GM18858 (cell line): ENCODE measurements at regions not wholly inside any gene's neighbourhood (a gene's known extent, or its start where the extent isn't known, plus 50 kb on each side); places are given as distances from the start of the nearest gene placed in this dataset.
A peak's percentile ranks its signal among the peaks of the same experiment; 100 is the strongest.

Experiments
- ATAC-seq: cut with Tn5 transposase; IDR thresholded peaks from one replicate; pipeline ENCODE4 v1.9.1; 2021; ENCODE audit not compliant: unreplicated experiment

DNA sequence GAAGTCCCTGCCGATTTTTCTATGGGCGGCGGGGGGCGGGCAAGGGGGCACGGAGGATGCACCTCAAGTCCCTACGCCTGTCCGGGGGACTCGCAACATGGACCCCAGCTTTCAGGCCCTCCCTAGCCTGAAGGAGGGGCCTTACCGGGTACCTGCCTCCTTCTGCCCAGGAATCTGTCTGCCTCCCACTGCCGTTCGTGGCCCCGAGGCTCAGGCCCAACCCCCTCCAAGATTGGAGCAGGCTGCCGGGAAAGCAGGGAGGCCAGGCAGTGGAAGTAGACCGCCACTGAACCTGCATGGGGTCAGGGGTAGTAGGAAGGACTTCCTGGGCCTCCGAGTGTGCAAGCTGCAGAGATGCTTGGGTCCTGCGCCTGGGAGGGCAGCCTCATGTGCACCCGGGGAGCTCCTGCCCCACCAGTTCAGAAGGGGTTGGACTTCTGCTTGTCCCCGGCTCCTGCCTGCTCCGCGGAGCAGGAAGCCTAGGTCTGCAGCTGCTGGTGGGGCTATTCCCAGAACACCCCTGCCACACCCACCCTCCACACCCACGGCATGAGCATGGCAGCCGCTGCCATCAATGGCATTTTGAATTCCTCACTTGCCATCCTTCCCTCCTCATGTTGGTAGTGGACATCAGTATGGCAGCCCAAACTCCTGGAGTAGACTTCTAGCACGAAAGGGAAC is 1312.7 kb upstream of the ACO1 start:
- ATAC-seq: no peak

DNA sequence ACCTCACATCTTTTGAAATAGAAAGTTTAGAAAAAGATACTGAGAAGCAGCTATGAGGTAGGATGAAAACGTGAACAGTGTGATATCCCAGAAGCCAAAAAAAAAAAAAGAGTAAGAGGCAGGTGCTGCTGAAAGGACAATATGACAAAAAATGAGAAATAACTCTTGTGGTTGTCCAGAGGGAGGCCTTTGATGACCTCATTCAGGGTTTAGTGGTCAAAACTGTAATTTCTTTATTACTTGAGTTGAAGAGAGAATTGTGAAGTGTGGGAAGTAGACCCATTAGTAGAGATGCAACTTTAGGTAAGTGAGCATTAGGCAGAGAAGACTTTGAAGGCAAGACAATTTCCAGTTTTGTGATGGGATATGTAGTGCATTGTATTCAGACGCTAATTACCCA is 1306.3 kb upstream of the ACO1 start:
- ATAC-seq: no peak

DNA sequence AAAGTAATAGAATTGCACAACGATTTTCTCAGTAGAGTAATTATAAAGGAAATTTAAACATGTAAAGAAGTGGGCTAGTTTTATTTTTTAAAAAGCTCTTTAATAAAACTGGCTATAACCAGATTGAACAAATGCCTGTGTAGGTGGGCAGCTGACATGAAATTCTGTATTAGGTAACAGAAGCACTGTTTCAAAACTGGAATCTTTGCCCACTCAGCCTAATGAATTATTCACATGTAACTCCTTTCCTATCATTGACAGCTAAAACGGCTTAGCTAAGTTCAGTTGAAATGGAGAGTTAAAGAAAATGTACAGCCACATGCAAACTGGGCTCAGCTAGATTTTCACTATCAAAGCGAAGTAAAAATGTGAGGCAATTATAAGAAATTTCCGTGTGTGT is 1300.1 kb upstream of the ACO1 start:
- no peak for ATAC-seq

DNA sequence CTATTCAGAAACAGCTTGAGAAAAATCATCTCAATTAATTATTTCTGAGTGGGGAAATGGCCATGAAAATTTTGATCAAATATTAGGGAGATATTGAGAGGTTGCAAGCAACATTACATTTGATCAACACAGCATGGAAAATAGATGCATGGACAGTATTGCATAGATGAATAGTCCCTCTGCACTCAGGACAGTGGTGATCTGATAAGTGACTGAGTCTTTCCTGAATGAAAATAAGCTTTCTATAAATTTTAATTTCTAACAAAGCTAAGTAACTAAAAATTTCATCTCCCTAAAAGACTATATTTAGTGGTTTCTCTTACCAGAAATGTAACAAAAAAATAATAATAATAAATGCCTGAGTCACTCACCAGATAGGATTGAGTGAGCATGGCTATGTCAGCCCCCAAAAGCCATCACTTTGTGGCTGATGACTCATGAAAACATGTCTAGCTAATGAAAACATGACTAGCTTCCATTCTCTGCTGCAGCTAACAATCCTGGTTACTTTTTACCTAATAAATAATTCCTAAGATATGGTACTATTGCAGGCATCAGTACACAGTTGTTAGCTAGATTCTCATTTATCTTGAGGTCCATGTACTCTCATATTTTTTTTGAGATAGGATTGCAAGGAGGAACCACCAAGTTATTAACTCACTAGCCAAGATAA is 1294.8 kb upstream of the ACO1 start:
- ATAC-seq: no peak

DNA sequence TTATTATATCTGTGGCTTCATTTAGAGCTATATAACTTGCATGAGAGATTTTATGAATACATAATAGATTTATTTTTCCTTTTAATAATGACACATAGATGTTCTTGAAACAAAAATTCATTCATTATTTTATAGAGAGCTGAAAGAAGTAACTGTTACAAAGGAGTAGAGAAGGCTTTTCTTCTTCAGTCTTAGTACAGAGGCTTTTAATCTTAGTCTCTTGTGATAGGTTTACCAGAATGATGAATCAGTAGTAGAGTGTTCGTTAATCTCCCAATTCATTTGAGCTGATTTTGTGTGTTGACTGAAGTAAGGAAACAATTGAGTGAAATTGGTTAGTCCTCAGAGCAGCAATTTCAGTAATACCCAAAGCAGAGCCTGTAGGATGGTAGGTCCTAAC is 1284.1 kb upstream of the ACO1 start:
- no peak for ATAC-seq

DNA sequence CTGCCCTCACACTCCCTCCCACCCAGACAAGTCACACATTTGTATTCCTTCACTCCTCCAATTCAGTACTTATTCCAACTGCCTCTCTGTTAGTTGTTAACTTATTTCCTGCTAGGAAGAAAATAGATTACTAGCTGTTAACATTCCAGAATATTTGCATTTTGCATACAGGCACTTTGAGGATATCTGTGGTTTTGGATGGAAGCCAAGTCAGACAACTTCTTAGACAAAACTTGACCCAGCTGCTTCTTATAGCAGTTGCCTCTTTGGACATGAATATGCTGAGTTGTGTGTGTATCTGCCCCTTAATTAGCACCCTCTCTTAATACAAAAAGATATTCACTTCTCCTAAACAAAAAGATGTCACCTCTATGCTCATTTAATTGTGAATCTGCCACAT is 1280.6 kb upstream of the ACO1 start:
- ATAC-seq: no peak

DNA sequence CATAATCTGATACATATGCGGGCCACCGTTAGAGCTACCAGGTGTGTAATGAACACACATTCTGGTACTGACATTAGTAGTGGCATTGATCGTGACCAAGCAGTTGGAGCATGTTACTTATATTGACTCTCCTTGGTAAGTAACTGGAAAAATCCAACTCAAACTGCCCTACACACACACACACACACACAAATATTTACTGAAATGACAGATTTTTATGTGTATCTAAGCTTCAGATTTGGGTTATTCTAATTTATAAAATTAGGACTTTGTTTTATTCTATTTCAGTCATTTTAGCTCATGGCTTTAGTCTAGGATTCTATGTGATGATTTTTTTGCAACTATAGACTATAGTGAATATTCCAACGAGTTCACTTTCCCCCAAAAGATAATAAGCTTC is 1280.2 kb upstream of the ACO1 start:
- no peak for ATAC-seq

DNA sequence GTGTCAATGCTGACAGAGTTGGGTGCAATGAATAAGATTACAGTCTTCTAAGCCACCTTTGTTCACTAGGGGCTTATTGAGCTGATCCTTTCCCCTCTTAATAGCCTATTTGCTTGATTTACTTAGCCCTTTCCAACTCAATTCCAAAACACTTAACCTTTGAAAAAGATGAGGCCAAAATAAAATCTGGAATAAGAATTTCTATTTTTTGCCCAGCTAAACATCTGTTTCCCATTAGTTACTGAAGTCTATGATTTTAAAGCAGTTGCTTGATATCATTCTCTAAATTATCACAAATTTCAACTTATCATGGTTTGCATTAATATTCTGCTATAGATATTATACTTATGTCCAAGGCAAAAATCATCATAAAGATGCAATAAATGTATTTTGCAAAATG is 1272.0 kb upstream of the ACO1 start:
- ATAC-seq: no peak

DNA sequence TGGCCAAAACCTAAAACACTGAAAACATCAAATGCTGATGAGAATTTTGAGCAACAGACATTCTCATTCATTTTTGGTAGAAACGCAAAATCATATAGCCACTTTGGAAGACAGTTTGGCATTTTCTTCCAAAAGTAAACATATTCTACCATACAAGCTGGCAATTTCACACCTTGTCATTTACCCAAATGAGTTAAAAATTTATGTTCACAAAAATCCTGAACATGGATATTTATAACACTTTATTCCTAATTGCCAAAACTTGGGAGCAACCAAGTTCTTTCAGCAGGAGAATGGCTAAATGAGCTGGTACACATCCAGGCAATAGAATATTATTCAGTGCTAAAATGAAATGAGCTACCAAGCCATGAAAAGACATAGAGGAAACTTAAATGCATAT is 1270.1 kb upstream of the ACO1 start:
- ATAC-seq: no peak

DNA sequence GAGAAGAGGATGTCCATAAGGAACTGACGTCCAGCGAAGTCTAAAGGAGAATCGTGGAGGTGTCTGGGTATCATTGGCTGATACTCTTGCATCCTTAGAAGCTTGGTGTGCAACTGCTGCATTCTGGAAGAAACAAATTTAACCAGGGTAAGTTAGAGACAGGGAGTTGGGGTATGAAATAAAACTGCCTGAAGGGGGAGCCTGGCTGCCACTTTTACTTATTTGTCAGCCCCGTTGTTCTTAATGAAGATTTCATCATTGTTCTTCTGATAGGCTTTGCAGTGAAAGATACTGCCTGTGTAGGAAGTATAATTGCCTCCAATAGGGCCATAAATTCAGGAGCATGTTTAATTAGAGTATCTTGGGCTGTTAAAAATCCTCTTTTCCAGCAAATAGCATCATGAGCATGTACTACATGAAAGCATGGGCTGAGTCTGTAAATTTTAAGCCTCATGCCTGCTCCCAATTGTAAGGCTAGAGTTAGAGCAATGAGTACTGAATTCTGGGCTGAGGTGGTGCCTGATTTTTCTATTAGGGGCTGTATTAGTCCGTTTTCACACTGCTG is 1264.5 kb upstream of the ACO1 start:
- peak; percentile 87 for ATAC-seq

DNA sequence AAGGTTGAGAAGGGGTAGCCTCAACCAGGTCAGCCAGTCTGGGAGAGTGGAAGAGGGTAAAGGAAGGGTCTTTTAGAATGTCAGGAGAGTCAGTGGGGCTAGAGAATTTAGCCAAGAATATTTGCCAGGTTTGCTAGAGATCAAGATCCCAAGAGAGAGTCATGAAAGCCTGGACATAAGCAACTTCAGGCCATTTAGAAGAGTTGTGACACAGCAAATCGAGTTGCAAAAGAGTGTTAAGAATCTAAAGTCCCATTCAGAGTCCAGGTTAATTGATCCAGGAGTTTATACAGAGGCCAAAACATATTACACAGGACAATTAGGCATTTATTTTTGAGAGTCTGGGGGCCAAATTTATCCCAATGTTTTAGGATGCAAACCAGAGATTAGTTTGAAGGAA is 1260.1 kb upstream of the ACO1 start:
- no peak for ATAC-seq

DNA sequence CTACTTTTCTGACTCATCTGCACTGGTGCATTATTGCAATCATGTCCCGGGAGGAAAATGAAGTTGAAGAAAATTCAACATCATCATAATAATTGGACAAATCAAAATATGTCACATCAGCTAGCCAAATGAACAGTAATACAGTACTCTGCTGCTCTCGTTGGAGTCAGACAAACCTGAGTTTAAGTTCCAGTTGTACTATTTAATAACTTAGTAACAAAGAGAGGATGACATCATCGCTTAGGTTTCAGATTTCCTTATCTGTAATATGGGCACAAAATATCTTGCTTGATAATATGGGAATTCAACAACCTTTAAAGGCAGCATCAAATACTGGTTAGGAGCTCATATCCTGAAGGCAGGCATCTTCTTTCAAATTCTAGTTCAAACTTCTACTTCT is 1248.9 kb upstream of the ACO1 start:
- ATAC-seq: no peak

DNA sequence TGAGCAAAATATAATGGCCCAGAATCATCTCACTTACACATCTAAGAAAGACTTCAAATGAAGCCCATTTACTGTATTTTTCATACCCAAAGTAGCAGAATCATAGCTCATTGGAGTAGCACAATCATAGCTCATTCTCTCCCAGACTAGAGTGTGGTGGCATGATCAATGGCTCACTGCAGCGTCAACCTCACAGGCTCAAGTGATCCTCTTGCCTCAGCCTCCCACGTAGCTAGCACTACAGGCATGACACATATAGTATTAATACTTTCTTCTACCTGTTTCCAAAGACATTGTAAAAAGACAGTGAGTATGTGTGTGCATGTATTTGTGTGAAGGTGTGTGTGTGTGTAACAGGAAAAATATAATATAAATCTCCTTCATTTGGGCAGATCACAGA is 1247.9 kb upstream of the ACO1 start:
- no peak for ATAC-seq

DNA sequence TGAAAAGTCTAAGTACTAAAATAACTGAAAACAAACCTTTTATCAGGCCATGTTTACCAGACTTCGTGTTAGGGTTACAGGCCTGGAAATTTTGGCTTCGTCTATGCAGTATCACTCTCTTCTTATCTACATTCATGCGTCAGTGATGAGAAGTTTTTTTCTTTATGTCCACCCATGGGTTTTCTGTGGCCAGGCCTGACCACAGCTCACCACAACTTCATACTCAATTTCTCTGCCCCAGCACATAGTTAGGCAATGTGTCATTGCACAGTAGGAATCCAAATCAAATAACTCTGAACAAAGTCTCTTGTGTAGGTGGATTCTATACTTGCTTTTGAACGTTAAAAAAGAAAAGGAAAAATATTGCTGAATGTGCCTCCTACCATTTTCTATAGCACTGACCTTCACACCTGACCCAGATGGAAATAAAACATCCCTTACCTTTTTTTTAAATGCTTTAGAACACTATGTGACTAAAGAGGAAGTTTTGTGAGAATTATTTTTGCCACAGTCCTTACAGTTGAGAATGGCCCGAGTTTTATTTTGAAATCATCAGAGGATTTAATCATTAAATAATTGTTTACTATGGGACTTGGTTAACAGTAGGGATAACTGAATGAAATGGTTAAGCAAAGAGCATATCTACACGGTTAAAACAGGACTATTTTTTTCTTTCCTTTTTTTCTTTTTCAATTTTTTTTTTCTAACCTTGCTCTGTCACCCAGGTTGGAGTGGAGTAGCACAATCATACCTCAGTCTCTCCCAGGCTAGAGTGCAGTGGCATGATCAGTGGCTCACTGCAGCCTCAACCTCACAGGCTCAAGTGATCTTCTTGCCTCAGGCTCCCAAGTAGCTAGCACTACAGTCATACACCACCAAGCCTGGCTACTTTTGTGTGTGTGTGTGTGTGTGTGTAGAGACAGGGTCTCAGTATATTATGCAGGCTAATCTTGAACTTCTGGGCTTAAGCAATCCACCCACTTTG is 1247.0 kb upstream of the ACO1 start:
- ATAC-seq: no peak

DNA sequence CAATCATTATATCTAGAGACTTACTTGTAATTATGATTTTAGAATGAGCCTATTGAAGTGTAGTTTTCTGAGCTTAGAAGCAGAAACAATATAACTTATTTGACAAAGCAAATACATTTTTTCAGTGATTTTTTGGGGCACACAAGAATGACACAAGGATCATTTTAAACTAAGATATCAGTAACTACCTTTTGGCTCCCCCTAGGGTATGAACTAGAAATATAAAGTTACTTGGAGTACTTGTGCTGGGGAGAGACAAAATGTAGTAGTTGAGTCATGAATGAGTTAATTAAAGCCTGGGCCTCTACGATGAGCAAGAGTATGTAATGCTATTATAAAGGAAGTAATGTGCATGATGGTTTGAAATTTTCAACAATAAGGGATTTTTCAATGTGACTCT is 1244.1 kb upstream of the ACO1 start:
- ATAC-seq: no peak

DNA sequence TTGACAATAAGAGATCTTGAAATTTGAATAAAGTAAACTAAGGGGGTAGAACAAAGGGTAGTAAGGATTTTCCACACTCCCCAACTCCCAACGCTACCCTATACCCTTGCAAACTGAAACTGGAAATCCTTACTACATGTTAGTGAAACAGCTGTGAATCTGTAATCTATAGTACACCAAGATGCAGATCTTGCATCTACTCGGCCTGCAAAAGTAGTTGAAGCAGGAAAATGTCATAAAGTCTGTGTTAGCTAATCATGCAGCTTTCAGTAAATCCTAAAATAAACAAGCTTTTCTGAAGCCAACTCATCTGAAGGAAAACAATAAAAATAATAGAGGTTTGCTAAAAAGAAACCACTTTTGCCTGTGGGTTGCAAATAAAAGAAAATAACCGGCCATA is 1242.0 kb upstream of the ACO1 start:
- no peak for ATAC-seq

DNA sequence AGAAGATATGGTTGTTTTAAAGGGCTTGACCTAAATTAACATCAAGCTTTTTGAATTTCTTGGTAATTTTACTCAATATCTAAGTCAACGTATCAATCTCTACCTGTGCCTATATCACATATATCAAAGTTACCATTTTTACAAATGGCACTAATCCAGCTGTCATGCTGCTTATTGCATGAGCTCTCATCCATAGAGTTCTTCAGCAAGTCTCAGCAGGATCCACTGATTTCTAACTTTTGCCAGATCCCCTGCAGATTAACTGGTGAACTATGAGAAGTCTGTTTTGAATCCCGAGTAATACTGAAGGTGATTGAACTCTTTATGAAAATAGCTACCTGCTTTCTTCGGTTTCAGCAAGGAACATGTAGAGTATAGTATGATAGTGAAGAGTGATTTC is 1239.8 kb upstream of the ACO1 start:
- ATAC-seq: no peak

DNA sequence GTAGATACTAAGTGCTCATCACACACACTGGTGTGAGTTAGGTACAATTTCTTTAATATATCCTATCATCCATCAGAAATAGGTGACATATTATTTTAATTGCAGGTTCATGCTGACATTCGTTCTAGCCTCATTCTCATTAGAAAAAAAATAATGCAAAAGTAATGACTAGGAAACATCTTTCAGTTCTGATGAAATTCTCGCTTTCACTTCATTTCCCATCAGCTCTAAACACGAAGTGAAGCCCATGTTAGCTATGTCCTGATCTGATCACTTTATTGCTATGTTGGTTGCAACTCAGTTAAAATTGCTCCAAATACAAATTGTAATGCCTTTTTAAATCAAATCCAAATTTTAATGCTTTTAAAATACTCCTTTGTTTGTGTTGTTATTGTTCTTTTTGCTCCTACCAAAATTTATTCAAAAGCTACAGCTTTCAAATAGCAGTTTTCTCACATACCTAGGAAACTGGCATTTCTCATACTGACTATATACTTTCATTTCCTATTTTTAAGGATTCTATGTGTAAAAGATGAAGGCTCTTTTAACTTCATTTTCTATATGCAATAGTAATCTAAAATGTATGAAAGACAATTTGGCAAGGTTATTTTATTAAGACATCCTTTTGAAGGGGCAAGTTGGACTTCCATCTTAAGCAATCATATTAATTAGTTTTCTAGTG is 1237.8 kb upstream of the ACO1 start:
- ATAC-seq: peak; percentile 93

DNA sequence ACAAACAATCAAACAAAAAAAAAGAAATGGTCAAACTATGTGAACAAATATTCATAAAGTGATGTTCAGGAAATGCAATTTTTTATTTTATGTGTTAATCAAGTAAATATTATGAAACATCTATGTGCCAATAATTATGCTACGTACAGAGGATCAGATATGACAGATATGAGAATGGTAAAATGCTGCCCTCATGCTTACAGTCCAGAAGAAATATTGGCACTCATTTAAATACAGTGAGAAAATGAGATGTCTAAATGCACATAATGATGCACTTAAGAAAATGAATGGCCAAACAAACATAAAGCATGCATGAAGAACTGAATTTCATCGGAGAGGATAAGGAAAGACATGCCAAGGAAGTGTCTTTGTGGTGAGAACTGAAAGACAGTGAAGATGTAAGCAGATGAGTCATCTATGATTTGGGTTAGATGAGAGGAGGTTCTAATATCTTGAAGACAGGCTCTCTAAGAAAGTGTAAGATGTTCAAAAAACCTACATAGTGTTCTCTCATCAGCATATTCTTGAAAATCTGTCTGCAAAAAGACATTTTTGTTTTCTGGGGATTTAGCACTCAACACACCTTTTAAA is 1231.1 kb upstream of the ACO1 start:
- peak; percentile 97 for ATAC-seq

DNA sequence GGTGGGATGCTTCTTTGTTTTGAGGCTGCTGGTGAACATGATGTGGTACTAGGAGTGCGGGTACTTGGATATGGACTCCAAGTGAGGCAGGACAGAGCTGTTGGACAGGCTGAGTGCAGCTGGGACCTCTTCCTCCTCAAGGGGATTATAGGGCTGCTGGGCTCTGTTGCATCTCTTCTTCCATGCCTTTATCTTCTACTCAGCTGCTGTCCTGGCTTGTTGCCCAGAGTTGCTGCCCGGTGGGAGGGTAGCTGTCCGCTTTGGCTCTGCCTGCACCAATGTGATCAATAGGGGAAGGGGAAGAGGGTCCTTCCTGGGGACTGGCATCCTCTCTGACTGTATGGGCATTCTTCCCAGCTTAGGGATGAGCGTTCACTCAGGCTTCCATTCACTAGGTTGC is 1217.9 kb upstream of the ACO1 start:
- ATAC-seq: no peak

DNA sequence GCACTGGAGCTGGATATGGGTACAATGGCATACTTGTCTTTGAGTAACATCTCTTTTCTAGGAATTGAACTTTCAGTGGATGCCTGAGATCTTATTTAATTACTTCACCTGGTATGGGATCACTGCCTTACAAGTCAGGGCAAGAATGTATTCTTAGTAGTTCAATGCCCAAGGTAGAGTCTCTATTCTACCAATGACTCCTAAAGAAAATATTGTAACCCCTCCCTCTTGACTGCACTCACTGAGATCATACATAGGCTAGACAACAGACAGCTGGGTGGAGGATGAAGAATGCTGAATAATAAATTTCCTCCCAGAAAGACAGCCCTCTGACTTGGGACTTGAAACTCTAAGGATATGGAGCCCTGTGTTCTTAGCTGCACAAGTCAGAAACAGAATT is 1216.3 kb upstream of the ACO1 start:
- no peak for ATAC-seq
